Neural cell (in vitro differentiated cells): ENCODE measurements at regions not wholly inside any gene's neighbourhood (a gene's known extent, or its start where the extent isn't known, plus 50 kb on each side); places are given as distances from the start of the nearest gene placed in this dataset.

Source experiments
- H2AFZ ChIP-seq: fragments of 200-600, 300-800 bp; sonication (generic), shearing (Covaris generic); 2 replicates; pipeline ENCODE4 v1.6.0; 2014; ENCODE audit warnings: low read depth, mild to moderate bottlenecking, antibody characterized with exemption, low read length, moderate library complexity
- H3F3A ChIP-seq: fragments of 200-600 bp; shearing (Covaris generic); 2 replicates; pipeline ENCODE4 v1.6.1; 2016; ENCODE audit warnings: mild to moderate bottlenecking, moderate library complexity, mixed read lengths, antibody characterized with exemption, low read length; ENCODE audit not compliant: insufficient read depth, poor library complexity, severe bottlenecking
- H3K27ac ChIP-seq: fragments of 200-600, 300-800 bp; sonication (generic), shearing (Covaris generic); 2 replicates; pipeline ENCODE4 v1.5.1; 2014; ENCODE audit warnings: mild to moderate bottlenecking, low read length, moderate library complexity
- H3K27me3 ChIP-seq: fragments of 300-800, 200-600 bp; sonication (generic), shearing (Covaris generic); 2 replicates; pipeline ENCODE4 v1.6.0; 2014; ENCODE audit warnings: mild to moderate bottlenecking, low read depth, low read length, moderate library complexity; ENCODE audit not compliant: insufficient read depth
- H3K36me3 ChIP-seq: fragments of 300-800, 200-600 bp; sonication (generic), shearing (Covaris generic); 2 replicates; pipeline ENCODE4 v1.5.1; 2014; ENCODE audit warnings: mild to moderate bottlenecking, antibody characterized with exemption, low read length, moderate library complexity; ENCODE audit not compliant: insufficient read depth
- H3K4me2 ChIP-seq: fragments of 300-800, 200-600 bp; sonication (generic), shearing (Covaris generic); 2 replicates; pipeline ENCODE4 v1.6.0; 2014; ENCODE audit warnings: mild to moderate bottlenecking, low read length
- H3K4me3 ChIP-seq: fragments of 300-800, 200-600 bp; sonication (generic), shearing (Covaris generic); 2 replicates; pipeline ENCODE4 v1.5.1; 2014; ENCODE audit warnings: mild to moderate bottlenecking, low read length, moderate library complexity
- H3K79me2 ChIP-seq: fragments of 200-600 bp; shearing (Covaris generic); replicated peaks from 2 replicates; pipeline ENCODE4 v1.6.0; 2014; ENCODE audit warnings: mild to moderate bottlenecking, low read length, moderate library complexity; ENCODE audit not compliant: insufficient read depth
- H3K9ac ChIP-seq: fragments of 300-800, 200-600 bp; sonication (generic), shearing (Covaris generic); 2 replicates; pipeline ENCODE4 v1.6.1; 2016; ENCODE audit warnings: mild to moderate bottlenecking, low read length, mixed read lengths
- H3K9me2 ChIP-seq: fragments of 200-600 bp; shearing (Covaris generic); 2 replicates; pipeline ENCODE4 v1.6.1; 2016; ENCODE audit warnings: mild to moderate bottlenecking, low read length, mixed read lengths; ENCODE audit not compliant: insufficient read depth
- H3K9me3 ChIP-seq: fragments of 200-600, 300-800 bp; sonication (generic), shearing (Covaris generic); 2 replicates; pipeline ENCODE4 v1.6.1; 2016; ENCODE audit warnings: mild to moderate bottlenecking, mixed run types, low read length, moderate library complexity, mixed read lengths
- H4K20me1 ChIP-seq: fragments of 200-600 bp; shearing (Covaris generic); 2 replicates; pipeline ENCODE4 v1.6.1; 2016; ENCODE audit warnings: mild to moderate bottlenecking, mixed run types; ENCODE audit not compliant: insufficient read depth
- CTCF ChIP-seq: fragments of 450-650 bp; IDR thresholded peaks from 2 replicates; pipeline ENCODE4 v1.5.1; 2014; ENCODE audit warnings: antibody characterized with exemption, mild to moderate bottlenecking, moderate library complexity; ENCODE audit not compliant: poor library complexity, severe bottlenecking
- EP300 ChIP-seq: fragments of 450-650 bp; conservative IDR thresholded peaks from 2 replicates; pipeline ENCODE4 v1.6.1; 2014; ENCODE audit warnings: antibody characterized with exemption, mild to moderate bottlenecking, moderate library complexity; ENCODE audit not compliant: poor library complexity, severe bottlenecking
- EZH2 ChIP-seq: fragments of 200-600, 300-800 bp; shearing (Covaris generic), sonication (generic); IDR thresholded peaks from 2 replicates; pipeline ENCODE4 v1.6.1; 2014; ENCODE audit warnings: antibody characterized with exemption, low read length, borderline replicate concordance, mild to moderate bottlenecking; ENCODE audit not compliant: insufficient read depth, poor library complexity, severe bottlenecking
- MXI1 ChIP-seq: fragments of 450-650 bp; conservative IDR thresholded peaks from 2 replicates; pipeline ENCODE4 v1.6.1; 2014; ENCODE audit warnings: antibody characterized with exemption, mild to moderate bottlenecking; ENCODE audit not compliant: poor library complexity, severe bottlenecking
- POLR2AphosphoS5 ChIP-seq: IDR thresholded peaks from 2 replicates; pipeline ENCODE4 v1.6.1; 2012
- RAD21 ChIP-seq: fragments of 450-650 bp; conservative IDR thresholded peaks from 2 replicates; pipeline ENCODE4 v1.6.1; 2014; ENCODE audit warnings: antibody characterized with exemption, mild to moderate bottlenecking, moderate library complexity
- REST ChIP-seq: IDR thresholded peaks from 2 replicates; pipeline ENCODE4 v1.6.1; 2012; ENCODE audit warnings: borderline replicate concordance
- SMC3 ChIP-seq: fragments of 450-650 bp; conservative IDR thresholded peaks from 2 replicates; pipeline ENCODE4 v1.6.1; 2014; ENCODE audit warnings: antibody characterized with exemption, mild to moderate bottlenecking, moderate library complexity; ENCODE audit not compliant: poor library complexity
- TAF1 ChIP-seq: IDR thresholded peaks from 2 replicates; pipeline ENCODE4 v1.6.1; 2012; ENCODE audit warnings: low read depth

GRCh38 chr5:4627131-4627530, 513.0 kb upstream of the ADAMTS16 start:
- H4K20me1 ChIP-seq: no peaks in the 10 kb centered on the region
- H3K4me3 ChIP-seq: no peak overlapping the region
- H3K36me3 ChIP-seq: no peaks in the 10 kb centered on the region
- no peak overlapping the region for H2AFZ ChIP-seq
- no peak overlapping the region for H3K9ac ChIP-seq
- no peaks in the 10 kb centered on the region for H3K79me2 ChIP-seq
- H3K9me3 ChIP-seq: peaks cover 6% of the 10 kb centered on the region
- H3K27me3 ChIP-seq: no peaks in the 10 kb centered on the region
- H3F3A ChIP-seq: no peaks in the 10 kb centered on the region
- no peaks in the 10 kb centered on the region for H3K9me2 ChIP-seq
- no peak overlapping the region for H3K27ac ChIP-seq
- no peak for TF ChIP-seq TAF1
- TF ChIP-seq SMC3: no peak
- TF ChIP-seq POLR2AphosphoS5: no peak
- no peak overlapping the region for H3K4me2 ChIP-seq

GRCh38 chr5:4627929-4628328, 512.2 kb upstream of the ADAMTS16 start:
- Histone ChIP-seq H3K79me2 (no peaks in the 10 kb centered on the region), H4K20me1 (no peaks in the 10 kb centered on the region), H3K4me3 (no peak overlapping the region), H3K27me3 (no peaks in the 10 kb centered on the region), H3K9me2 (no peaks in the 10 kb centered on the region), H3K36me3 (no peaks in the 10 kb centered on the region), H3K27ac (no peak overlapping the region), H3K4me2 (no peak overlapping the region), H2AFZ (no peak overlapping the region), H3K9me3 (peaks cover 6% of the 10 kb centered on the region), H3K9ac (no peak overlapping the region), H3F3A (no peaks in the 10 kb centered on the region)
- TF ChIP-seq EZH2 (no peak), TAF1 (no peak), MXI1 (no peak), SMC3 (no peak), POLR2AphosphoS5 (peak; percentile 85), CTCF (no peak), REST (no peak), RAD21 (no peak), EP300 (peak; percentile 73)
